ENCODE measurements at regions not wholly inside any gene's neighbourhood (a gene's known extent, or its start where the extent isn't known, plus 50 kb on each side); places are given as distances from the start of the nearest gene placed in this dataset.

DNA sequence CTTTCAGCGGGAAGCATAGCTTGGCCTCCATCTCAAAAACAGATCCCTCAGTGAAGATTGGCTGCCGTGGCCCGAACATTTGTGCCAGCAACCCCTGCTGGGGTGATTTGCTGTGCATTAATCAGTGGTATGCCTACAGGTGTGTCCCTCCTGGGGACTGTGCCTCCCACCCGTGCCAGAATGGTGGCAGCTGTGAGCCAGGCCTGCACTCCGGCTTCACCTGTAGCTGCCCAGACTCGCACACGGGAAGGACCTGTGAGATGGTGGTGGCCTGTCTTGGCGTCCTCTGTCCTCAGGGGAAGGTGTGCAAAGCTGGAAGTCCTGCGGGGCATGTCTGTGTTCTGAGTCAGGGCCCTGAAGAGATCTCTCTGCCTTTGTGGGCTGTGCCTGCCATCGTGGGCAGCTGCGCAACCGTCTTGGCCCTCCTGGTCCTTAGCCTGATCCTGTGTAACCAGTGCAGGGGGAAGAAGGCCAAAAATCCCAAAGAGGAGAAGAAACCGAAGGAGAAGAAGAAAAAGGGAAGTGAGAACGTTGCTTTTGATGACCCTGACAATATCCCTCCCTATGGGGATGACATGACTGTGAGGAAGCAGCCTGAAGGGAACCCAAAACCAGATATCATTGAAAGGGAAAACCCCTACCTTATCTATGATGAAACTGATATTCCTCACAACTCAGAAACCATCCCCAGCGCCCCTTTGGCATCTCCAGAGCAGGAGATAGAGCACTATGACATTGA lies 175.4 kb downstream of the FAT4 start:
- no peak for TF ChIP-seq POLR2A (IDR thresholded peaks at IDR 0.05)
- TF ChIP-seq, protein P1, sequence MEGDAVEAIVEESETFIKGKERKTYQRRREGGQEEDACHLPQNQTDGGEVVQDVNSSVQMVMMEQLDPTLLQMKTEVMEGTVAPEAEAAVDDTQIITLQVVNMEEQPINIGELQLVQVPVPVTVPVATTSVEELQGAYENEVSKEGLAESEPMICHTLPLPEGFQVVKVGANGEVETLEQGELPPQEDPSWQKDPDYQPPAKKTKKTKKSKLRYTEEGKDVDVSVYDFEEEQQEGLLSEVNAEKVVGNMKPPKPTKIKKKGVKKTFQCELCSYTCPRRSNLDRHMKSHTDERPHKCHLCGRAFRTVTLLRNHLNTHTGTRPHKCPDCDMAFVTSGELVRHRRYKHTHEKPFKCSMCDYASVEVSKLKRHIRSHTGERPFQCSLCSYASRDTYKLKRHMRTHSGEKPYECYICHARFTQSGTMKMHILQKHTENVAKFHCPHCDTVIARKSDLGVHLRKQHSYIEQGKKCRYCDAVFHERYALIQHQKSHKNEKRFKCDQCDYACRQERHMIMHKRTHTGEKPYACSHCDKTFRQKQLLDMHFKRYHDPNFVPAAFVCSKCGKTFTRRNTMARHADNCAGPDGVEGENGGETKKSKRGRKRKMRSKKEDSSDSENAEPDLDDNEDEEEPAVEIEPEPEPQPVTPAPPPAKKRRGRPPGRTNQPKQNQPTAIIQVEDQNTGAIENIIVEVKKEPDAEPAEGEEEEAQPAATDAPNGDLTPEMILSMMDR (IDR thresholded peaks at IDR 0.05): no peak
